Testis (tissue), 2 donors: ENCODE measurements at regions not wholly inside any gene's neighbourhood (a gene's known extent, or its start where the extent isn't known, plus 50 kb on each side); places are given as distances from the start of the nearest gene placed in this dataset.

Experiments
- POLR2A ChIP-seq: fragments of 450-650 bp; IDR thresholded peaks from one replicate; pipeline ENCODE4 v1.6.1; 2017; ENCODE audit warnings: antibody characterized with exemption, mild to moderate bottlenecking, moderate library complexity
- TF ChIP-seq, protein P1 (sequence below), 3 experiments: fragments of 450-650 bp in 2 of 3; fragments of 200-600 bp in 1 of 3; sonication (generic) in 1 of 3; IDR thresholded peaks; one replicate each; pipeline ENCODE4 v1.5.1; 2016 to 2019; ENCODE audit warnings: antibody characterized with exemption in 3 of 3, mild to moderate bottlenecking in 2 of 3, moderate library complexity in 1 of 3

DNA sequence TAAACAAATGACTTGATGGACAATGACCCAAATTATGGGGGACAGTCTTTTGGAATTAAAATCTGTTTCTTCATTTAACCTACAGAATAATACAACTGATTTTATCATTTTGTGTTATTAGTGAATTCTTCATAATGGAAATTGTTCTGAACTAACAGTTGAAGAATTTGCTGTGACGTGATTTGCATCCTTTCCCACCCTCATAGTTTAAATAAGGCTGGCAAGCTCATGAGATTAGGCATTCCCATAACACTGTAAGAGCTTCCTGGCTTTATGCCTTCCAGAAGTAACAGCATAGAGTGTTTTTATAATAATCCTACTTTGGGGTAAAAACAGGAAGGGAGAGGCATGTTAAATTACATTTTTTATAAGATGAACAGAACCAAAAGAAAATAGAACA lies 95.7 kb downstream of the ATP6V1G3 start:
- TF ChIP-seq, protein P1, sequence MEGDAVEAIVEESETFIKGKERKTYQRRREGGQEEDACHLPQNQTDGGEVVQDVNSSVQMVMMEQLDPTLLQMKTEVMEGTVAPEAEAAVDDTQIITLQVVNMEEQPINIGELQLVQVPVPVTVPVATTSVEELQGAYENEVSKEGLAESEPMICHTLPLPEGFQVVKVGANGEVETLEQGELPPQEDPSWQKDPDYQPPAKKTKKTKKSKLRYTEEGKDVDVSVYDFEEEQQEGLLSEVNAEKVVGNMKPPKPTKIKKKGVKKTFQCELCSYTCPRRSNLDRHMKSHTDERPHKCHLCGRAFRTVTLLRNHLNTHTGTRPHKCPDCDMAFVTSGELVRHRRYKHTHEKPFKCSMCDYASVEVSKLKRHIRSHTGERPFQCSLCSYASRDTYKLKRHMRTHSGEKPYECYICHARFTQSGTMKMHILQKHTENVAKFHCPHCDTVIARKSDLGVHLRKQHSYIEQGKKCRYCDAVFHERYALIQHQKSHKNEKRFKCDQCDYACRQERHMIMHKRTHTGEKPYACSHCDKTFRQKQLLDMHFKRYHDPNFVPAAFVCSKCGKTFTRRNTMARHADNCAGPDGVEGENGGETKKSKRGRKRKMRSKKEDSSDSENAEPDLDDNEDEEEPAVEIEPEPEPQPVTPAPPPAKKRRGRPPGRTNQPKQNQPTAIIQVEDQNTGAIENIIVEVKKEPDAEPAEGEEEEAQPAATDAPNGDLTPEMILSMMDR (IDR thresholded peaks at IDR 0.05) = no peak
- no peak for TF ChIP-seq POLR2A
